DND-41 (cell line): ENCODE measurements at regions not wholly inside any gene's neighbourhood (a gene's known extent, or its start where the extent isn't known, plus 50 kb on each side); places are given as distances from the start of the nearest gene placed in this dataset.

ENCODE experiments used
- ATAC-seq: fragments of 200-7000 bp; cut with Tn5 transposase; 3 replicates; pipeline ENCODE4 v1.9.1; 2021; ENCODE audit warnings: low read depth; ENCODE audit not compliant: insufficient read depth
- DNase-seq: peaks from one replicate; pipeline ENCODE4 v3.0.0-alpha.2; 2020
- H2AFZ ChIP-seq: 2 replicates; pipeline ENCODE4 v1.6.0; 2012; ENCODE audit warnings: low read depth, low read length
- H3K27ac ChIP-seq: 2 replicates; pipeline ENCODE4 v1.5.1; 2012; ENCODE audit warnings: low read length, inconsistent platforms
- H3K27me3 ChIP-seq: fragments of 200-600 bp; sonication (generic); 2 replicates; pipeline ENCODE4 v1.6.0; 2012; ENCODE audit warnings: low read length, mild to moderate bottlenecking, inconsistent platforms; ENCODE audit not compliant: insufficient read depth, poor library complexity
- H3K36me3 ChIP-seq: 2 replicates; pipeline ENCODE4 v1.5.1; 2012; ENCODE audit warnings: low read length, inconsistent platforms; ENCODE audit not compliant: insufficient read depth
- H3K4me1 ChIP-seq: 2 replicates; pipeline ENCODE4 v1.5.1; 2012; ENCODE audit warnings: mild to moderate bottlenecking, low read length; ENCODE audit not compliant: insufficient read depth
- H3K4me2 ChIP-seq: 2 replicates; pipeline ENCODE4 v1.6.0; 2012; ENCODE audit warnings: mild to moderate bottlenecking, moderate library complexity, low read length, inconsistent platforms; ENCODE audit not compliant: insufficient read depth
- H3K4me3 ChIP-seq, 2 experiments: fragments of 200-600 bp in 1 of 2; shearing (Covaris generic) in 1 of 2; 2 replicates each; pipeline ENCODE4 v1.5.1; 2012 to 2016; ENCODE audit warnings: inconsistent platforms in 2 of 2, low read length in 2 of 2, mild to moderate bottlenecking in 2 of 2, low read depth in 1 of 2, moderate library complexity in 1 of 2
- H3K79me2 ChIP-seq: 2 replicates; pipeline ENCODE4 v1.6.0; 2012; ENCODE audit warnings: low read length, inconsistent platforms; ENCODE audit not compliant: insufficient read depth
- H3K9ac ChIP-seq: 2 replicates; pipeline ENCODE4 v1.6.0; 2012; ENCODE audit warnings: low read depth, mild to moderate bottlenecking, inconsistent platforms, low read length, moderate library complexity
- H3K9me3 ChIP-seq: 2 replicates; pipeline ENCODE4 v1.5.1; 2012; ENCODE audit warnings: low read length, moderate library complexity, mild to moderate bottlenecking, inconsistent platforms; ENCODE audit not compliant: insufficient read depth, severe bottlenecking
- H4K20me1 ChIP-seq: 2 replicates; pipeline ENCODE4 v1.6.0; 2012; ENCODE audit warnings: low read length; ENCODE audit not compliant: insufficient read depth
- EZH2 ChIP-seq: IDR thresholded peaks from 3 replicates; pipeline ENCODE4 v1.6.1; 2012; ENCODE audit warnings: borderline replicate concordance, low read depth, mild to moderate bottlenecking, moderate library complexity, low read length, inconsistent platforms; ENCODE audit not compliant: severe bottlenecking
- TF ChIP-seq, protein P1 (sequence below): IDR thresholded peaks from 2 replicates; pipeline ENCODE4 v1.5.1; 2012; ENCODE audit warnings: borderline replicate concordance, low read length, moderate library complexity, mild to moderate bottlenecking; ENCODE audit not compliant: poor library complexity, severe bottlenecking; ENCODE audit errors: extremely low read depth

DNA sequence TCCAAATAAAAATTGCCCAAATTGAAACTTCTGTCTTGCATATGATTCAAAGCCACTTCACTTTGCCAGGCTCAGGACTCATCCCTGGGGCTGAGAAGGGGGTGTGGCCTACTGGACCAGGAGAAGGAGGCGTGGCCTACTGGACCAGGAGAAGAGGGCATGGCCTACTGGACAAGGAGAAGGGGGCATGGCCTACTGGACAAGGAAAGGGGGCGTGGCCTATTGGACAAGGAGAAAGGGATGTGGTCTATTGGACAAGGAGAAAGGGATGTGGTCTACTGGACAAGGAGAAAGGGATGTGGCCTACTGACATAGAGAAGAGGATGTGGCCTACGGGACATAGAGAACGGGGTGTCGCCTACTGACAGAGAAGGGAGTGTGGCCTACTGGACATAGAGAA lies 405.3 kb downstream of the RRAGC start:
- DNase-seq (no peak), ATAC-seq (no peak)

DNA sequence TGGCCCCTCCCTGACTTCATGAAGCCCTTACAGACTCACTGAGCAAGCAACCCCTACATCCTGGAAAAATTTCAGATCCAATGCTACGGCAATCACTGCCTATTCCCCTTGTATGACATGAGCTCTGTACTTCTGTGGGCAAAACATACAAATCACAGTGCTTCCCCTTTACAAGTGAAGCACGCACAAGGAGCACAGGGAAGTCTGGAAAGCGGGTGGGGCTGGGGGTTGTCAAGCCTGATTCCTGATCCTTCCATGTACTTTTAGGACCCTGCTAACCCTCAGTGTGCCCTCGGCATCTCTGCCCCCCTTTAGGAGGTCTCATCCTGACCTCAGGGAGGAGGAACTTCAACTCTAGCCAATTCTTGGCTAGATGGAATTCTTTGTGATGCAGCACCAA lies 405.7 kb upstream of the POU3F1 start:
- no peaks in the 10 kb centered on the region for H3K36me3 ChIP-seq
- no peaks in the 10 kb centered on the region for H3K4me1 ChIP-seq
- H2AFZ ChIP-seq = no peak overlapping the region
- H3K27me3 ChIP-seq = peaks cover 5% of the 10 kb centered on the region
- no peak overlapping the region for H3K9ac ChIP-seq
- no peak overlapping the region for H3K27ac ChIP-seq
- no peak for ATAC-seq
- H3K4me2 ChIP-seq = no peak overlapping the region
- H3K4me3 ChIP-seq = no peak overlapping the region
- no peak for TF ChIP-seq EZH2
- TF ChIP-seq, protein P1, sequence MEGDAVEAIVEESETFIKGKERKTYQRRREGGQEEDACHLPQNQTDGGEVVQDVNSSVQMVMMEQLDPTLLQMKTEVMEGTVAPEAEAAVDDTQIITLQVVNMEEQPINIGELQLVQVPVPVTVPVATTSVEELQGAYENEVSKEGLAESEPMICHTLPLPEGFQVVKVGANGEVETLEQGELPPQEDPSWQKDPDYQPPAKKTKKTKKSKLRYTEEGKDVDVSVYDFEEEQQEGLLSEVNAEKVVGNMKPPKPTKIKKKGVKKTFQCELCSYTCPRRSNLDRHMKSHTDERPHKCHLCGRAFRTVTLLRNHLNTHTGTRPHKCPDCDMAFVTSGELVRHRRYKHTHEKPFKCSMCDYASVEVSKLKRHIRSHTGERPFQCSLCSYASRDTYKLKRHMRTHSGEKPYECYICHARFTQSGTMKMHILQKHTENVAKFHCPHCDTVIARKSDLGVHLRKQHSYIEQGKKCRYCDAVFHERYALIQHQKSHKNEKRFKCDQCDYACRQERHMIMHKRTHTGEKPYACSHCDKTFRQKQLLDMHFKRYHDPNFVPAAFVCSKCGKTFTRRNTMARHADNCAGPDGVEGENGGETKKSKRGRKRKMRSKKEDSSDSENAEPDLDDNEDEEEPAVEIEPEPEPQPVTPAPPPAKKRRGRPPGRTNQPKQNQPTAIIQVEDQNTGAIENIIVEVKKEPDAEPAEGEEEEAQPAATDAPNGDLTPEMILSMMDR = no peak
- H3K79me2 ChIP-seq = no peaks in the 10 kb centered on the region
- H4K20me1 ChIP-seq = no peaks in the 10 kb centered on the region
- no peak for DNase-seq
- H3K9me3 ChIP-seq = no peaks in the 10 kb centered on the region

More for the DNA sequence above, 405.3 kb downstream of the RRAGC start:
- Histone ChIP-seq H2AFZ (no peak overlapping the region), H3K4me1 (no peaks in the 10 kb centered on the region), H3K4me2 (no peak overlapping the region), H3K4me3 (no peak overlapping the region), H3K27ac (no peak overlapping the region), H3K9ac (no peak overlapping the region), H3K9me3 (no peaks in the 10 kb centered on the region), H3K36me3 (no peaks in the 10 kb centered on the region), H3K27me3 (peaks cover 5% of the 10 kb centered on the region), H4K20me1 (no peaks in the 10 kb centered on the region), H3K79me2 (no peaks in the 10 kb centered on the region)
- no peak for TF ChIP-seq EZH2
- TF ChIP-seq, protein P1 = no peak

DNA sequence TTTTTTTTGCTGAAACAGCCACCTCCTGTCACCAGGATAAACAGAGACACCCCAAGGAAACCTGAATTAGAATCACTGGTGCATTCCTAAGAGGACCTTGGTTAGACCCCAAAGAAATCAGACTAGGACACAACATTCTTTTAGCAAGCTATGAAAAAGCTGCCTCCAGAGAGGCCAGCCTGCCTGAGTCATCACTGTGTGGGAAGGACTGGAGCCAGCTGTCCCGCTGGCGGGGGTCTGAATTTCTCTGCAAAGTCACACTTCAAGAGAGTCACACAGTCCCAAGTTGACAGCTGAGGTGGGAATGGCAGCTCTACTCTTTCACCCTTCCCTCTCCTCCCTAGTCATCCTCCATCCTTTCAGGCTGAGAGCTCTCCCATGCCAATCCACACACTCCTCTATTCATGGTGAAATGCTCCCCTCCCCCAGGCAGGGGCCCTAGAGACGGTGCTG lies 405.0 kb upstream of the POU3F1 start:
- Histone ChIP-seq H2AFZ (no peak overlapping the region), H3K4me3 (no peak overlapping the region), H3K4me1 (no peaks in the 10 kb centered on the region), H3K9me3 (no peaks in the 10 kb centered on the region), H3K36me3 (no peaks in the 10 kb centered on the region), H3K79me2 (no peaks in the 10 kb centered on the region), H3K9ac (no peak overlapping the region), H4K20me1 (no peaks in the 10 kb centered on the region), H3K27ac (no peak overlapping the region), H3K4me2 (no peak overlapping the region), H3K27me3 (peaks cover 5% of the 10 kb centered on the region)
- DNase-seq (no peak), ATAC-seq (no peak)
- TF ChIP-seq EZH2 = no peak
- TF ChIP-seq, protein P1 = no peak

DNA sequence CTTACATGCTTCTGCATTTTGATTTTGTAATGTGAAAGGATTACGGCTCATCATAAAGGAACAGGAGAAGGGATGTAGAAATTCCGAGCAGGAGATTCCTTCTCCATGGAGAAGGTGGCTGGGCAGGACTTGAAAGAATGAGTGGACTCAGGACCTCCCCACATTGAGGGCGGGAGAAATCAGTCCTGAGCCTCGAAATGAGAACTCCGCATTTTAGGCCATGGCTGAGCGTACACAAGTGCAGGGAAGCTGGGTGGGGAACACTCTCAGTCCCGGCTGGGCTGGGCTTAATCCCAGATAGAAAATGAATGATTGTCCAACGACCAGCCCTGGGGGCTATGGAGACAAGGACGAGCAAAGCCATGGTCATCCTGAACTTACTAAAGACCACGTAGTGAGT lies 402.3 kb upstream of the POU3F1 start:
- no peaks in the 10 kb centered on the region for H3K79me2 ChIP-seq
- H2AFZ ChIP-seq = no peak overlapping the region
- no peak overlapping the region for H3K4me3 ChIP-seq
- H3K27ac ChIP-seq = no peak overlapping the region
- no peaks in the 10 kb centered on the region for H3K9me3 ChIP-seq
- H3K27me3 ChIP-seq = peaks cover 5% of the 10 kb centered on the region
- TF ChIP-seq EZH2 = no peak
- TF ChIP-seq, protein P1 = no peak
- no peaks in the 10 kb centered on the region for H3K36me3 ChIP-seq
- DNase-seq = no peak
- H3K9ac ChIP-seq = no peak overlapping the region
- no peaks in the 10 kb centered on the region for H4K20me1 ChIP-seq
- H3K4me1 ChIP-seq = no peaks in the 10 kb centered on the region
- ATAC-seq = no peak
- H3K4me2 ChIP-seq = no peak overlapping the region
